ENCODE measurements at regions not wholly inside any gene's neighbourhood (a gene's known extent, or its start where the extent isn't known, plus 50 kb on each side); places are given as distances from the start of the nearest gene placed in this dataset.

DNA sequence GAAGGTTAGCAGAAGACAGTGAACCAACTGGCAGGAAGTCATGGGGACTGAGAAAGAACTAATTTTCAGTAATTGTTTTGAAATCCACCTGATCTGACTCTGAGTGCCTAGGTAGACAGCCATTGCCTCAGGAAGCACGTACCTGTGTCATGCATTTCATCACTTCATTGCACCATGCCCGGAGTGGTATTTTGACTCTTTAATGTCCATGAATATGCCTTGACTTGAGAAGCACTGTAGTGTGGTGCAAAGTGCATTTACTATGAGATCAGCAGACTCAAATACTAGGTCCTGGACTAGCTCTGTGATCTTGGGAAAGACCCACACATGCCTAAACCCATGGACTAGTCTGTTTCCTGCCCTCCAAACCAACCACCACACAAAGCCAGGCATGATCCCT, 370.9 kb upstream of the MARCKS start:
- TF ChIP-seq, protein P1, sequence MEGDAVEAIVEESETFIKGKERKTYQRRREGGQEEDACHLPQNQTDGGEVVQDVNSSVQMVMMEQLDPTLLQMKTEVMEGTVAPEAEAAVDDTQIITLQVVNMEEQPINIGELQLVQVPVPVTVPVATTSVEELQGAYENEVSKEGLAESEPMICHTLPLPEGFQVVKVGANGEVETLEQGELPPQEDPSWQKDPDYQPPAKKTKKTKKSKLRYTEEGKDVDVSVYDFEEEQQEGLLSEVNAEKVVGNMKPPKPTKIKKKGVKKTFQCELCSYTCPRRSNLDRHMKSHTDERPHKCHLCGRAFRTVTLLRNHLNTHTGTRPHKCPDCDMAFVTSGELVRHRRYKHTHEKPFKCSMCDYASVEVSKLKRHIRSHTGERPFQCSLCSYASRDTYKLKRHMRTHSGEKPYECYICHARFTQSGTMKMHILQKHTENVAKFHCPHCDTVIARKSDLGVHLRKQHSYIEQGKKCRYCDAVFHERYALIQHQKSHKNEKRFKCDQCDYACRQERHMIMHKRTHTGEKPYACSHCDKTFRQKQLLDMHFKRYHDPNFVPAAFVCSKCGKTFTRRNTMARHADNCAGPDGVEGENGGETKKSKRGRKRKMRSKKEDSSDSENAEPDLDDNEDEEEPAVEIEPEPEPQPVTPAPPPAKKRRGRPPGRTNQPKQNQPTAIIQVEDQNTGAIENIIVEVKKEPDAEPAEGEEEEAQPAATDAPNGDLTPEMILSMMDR (IDR thresholded peaks at IDR 0.05; ENCODE audit: low read depth, low read length) = no peak
- no peak for TF ChIP-seq POLR2A (IDR thresholded peaks at IDR 0.05; ENCODE audit: extremely low read depth, insufficient read length)
- TF ChIP-seq, protein P2, sequence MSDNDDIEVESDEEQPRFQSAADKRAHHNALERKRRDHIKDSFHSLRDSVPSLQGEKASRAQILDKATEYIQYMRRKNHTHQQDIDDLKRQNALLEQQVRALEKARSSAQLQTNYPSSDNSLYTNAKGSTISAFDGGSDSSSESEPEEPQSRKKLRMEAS (IDR thresholded peaks at IDR 0.05; ENCODE audit: low read depth, low read length) = peak; percentile 91

All from NB4 (cell line).